Stomach (tissue), 4 donors: ENCODE measurements at regions not wholly inside any gene's neighbourhood (a gene's known extent, or its start where the extent isn't known, plus 50 kb on each side); places are given as distances from the start of the nearest gene placed in this dataset.

Experiments used
- CTCF ChIP-seq, 7 experiments: fragments of 450-650 bp in 4 of 7; fragments of 200-600 bp in 3 of 7; sonication (generic) in 3 of 7; IDR thresholded peaks; one replicate each; pipeline ENCODE4 v1.5.1; 2016 to 2019; ENCODE audit warnings: antibody characterized with exemption in 7 of 7, control low read depth in 2 of 7, mild to moderate bottlenecking in 1 of 7
- POLR2A ChIP-seq, 4 donors: fragments of 450-650 bp; IDR thresholded peaks; one replicate each; pipeline ENCODE4 v1.6.1; 2016; ENCODE audit warnings: antibody characterized with exemption in 4 of 4, control low read depth in 2 of 4, mild to moderate bottlenecking in 1 of 4, moderate library complexity in 1 of 4

GRCh38 chrX:7346021-7346420 lies 198.1 kb upstream of the PUDP start:
- TF ChIP-seq CTCF (IDR thresholded peaks at IDR 0.05) (no peak), POLR2A (IDR thresholded peaks at IDR 0.05) (no peak)
